ENCODE measurements at regions not wholly inside any gene's neighbourhood (a gene's known extent, or its start where the extent isn't known, plus 50 kb on each side); places are given as distances from the start of the nearest gene placed in this dataset.

DNA sequence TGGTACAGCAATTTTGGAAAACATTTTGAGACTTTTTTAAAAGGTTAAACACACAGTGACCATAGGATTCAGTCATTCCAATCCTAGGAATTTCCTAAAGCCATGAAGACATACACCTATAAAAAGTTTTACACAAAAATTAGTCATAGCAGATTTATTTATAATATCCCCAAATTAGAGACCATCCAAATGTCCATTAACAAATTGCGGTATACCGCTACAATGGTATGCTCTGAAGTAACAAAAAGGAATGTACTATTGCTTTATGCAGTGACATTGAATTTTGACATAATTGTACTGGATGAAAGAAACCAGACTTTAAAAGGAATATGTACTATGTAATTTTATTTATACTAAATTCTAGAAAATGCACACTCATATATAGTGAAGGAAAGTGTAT is 362.8 kb downstream of the HGF start:
- TF ChIP-seq, protein P1, sequence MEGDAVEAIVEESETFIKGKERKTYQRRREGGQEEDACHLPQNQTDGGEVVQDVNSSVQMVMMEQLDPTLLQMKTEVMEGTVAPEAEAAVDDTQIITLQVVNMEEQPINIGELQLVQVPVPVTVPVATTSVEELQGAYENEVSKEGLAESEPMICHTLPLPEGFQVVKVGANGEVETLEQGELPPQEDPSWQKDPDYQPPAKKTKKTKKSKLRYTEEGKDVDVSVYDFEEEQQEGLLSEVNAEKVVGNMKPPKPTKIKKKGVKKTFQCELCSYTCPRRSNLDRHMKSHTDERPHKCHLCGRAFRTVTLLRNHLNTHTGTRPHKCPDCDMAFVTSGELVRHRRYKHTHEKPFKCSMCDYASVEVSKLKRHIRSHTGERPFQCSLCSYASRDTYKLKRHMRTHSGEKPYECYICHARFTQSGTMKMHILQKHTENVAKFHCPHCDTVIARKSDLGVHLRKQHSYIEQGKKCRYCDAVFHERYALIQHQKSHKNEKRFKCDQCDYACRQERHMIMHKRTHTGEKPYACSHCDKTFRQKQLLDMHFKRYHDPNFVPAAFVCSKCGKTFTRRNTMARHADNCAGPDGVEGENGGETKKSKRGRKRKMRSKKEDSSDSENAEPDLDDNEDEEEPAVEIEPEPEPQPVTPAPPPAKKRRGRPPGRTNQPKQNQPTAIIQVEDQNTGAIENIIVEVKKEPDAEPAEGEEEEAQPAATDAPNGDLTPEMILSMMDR (conservative IDR thresholded peaks at IDR 0.05; ENCODE audit: low read length): no peak
- no peak for TF ChIP-seq EZH2phosphoT487 (IDR thresholded peaks at IDR 0.05; ENCODE audit: borderline replicate concordance)
